ENCODE measurements at regions not wholly inside any gene's neighbourhood (a gene's known extent, or its start where the extent isn't known, plus 50 kb on each side); places are given as distances from the start of the nearest gene placed in this dataset.

GRCh38 chr3:103937094-103937493 is 1429.6 kb upstream of the ALCAM start:
- no peaks in the 10 kb centered on the region for H3K27me3 ChIP-seq (ENCODE audit: control insufficient read depth, insufficient read depth, low read length)
- CTCF ChIA-PET: interaction anchor here (1.5 kb wide), 1 partner anchor 11 kb away, joined by 4 read pairs; no protein-coding TSS in a partner anchor

GRCh38 chr3:103947062-103947461 is 1419.6 kb upstream of the ALCAM start:
- CTCF ChIA-PET: no interaction called here
- H3K36me3 ChIP-seq (ENCODE audit: control insufficient read depth, insufficient read depth, low read length): no peaks in the 10 kb centered on the region
- no peak for TF ChIP-seq CTCF (IDR thresholded peaks at IDR 0.05; ENCODE audit: insufficient read depth, low read depth, low read length)

More at GRCh38 chr3:103937094-103937493, 1429.6 kb upstream of the ALCAM start:
- POLR2A ChIA-PET: no interaction called here
- DNase-seq (ENCODE audit: low read depth): no peak
- TF ChIP-seq CTCF (IDR thresholded peaks at IDR 0.05; ENCODE audit: insufficient read depth, low read depth, low read length): no peak
- H3K4me3 ChIP-seq (ENCODE audit: low read depth, low read length): no peak overlapping the region
- no peaks in the 10 kb centered on the region for H3K36me3 ChIP-seq (ENCODE audit: control insufficient read depth, insufficient read depth, low read length)

GRCh38 chr3:103949693-103950092 is 1417.0 kb upstream of the ALCAM start:
- ChIA-PET CTCF (no interaction called here), POLR2A (no interaction called here)
- no peaks in the 10 kb centered on the region for H3K36me3 ChIP-seq (ENCODE audit: control insufficient read depth, insufficient read depth, low read length)
- DNase-seq (ENCODE audit: low read depth): no peak
- H3K4me3 ChIP-seq (ENCODE audit: low read depth, low read length): no peak overlapping the region
- H3K27me3 ChIP-seq (ENCODE audit: control insufficient read depth, insufficient read depth, low read length): no peaks in the 10 kb centered on the region
- TF ChIP-seq CTCF (IDR thresholded peaks at IDR 0.05; ENCODE audit: insufficient read depth, low read depth, low read length): no peak

More at GRCh38 chr3:103947062-103947461, 1419.6 kb upstream of the ALCAM start:
- POLR2A ChIA-PET: no interaction called here
- Histone ChIP-seq H3K27me3 (ENCODE audit: control insufficient read depth, insufficient read depth, low read length) (no peaks in the 10 kb centered on the region), H3K4me3 (ENCODE audit: low read depth, low read length) (no peak overlapping the region)
- no peak for DNase-seq (ENCODE audit: low read depth)

GRCh38 chr3:103950676-103951075 is 1416.0 kb upstream of the ALCAM start:
- CTCF ChIA-PET: no interaction called here
- no peak for DNase-seq (ENCODE audit: low read depth)
- H3K4me3 ChIP-seq (ENCODE audit: low read depth, low read length): no peak overlapping the region
- no peak for TF ChIP-seq CTCF (IDR thresholded peaks at IDR 0.05; ENCODE audit: insufficient read depth, low read depth, low read length)
- H3K27me3 ChIP-seq (ENCODE audit: control insufficient read depth, insufficient read depth, low read length): no peaks in the 10 kb centered on the region
- no peaks in the 10 kb centered on the region for H3K36me3 ChIP-seq (ENCODE audit: control insufficient read depth, insufficient read depth, low read length)
- POLR2A ChIA-PET: no interaction called here

- CTCF ChIA-PET: no interaction called here
- no peaks in the 10 kb centered on the region for H3K27me3 ChIP-seq (ENCODE audit: control insufficient read depth, insufficient read depth, low read length)
- H3K4me3 ChIP-seq (ENCODE audit: low read depth, low read length): no peak overlapping the region
- no peaks in the 10 kb centered on the region for H3K36me3 ChIP-seq (ENCODE audit: control insufficient read depth, insufficient read depth, low read length)
- TF ChIP-seq CTCF (IDR thresholded peaks at IDR 0.05; ENCODE audit: insufficient read depth, low read depth, low read length): no peak
- POLR2A ChIA-PET: no interaction called here
- DNase-seq (ENCODE audit: low read depth): no peak
Observed at GRCh38 chr3:103953796-103954195, 1412.9 kb upstream of the ALCAM start.

All from BJ (cell line).